NCI-H510A (cell line): ENCODE measurements at regions not wholly inside any gene's neighbourhood (a gene's known extent, or its start where the extent isn't known, plus 50 kb on each side); places are given as distances from the start of the nearest gene placed in this dataset.
"Not testable (repeated sequence)": the region's sequence is repeated elsewhere in the genome, so short reads cannot be mapped to it uniquely, and the experiment has no call there.

Experiments
- DNase-seq: peaks from one replicate; lab custom pipeline; 2025; lab: John Stamatoyannopoulos, UW

- DNase-seq: no peak
Measured at GRCh38 chr10:93221171-93221496, 147.4 kb downstream of the CYP26A1 start.

- DNase-seq: no peak
Measured at GRCh38 chr10:93221521-93221920, 147.8 kb downstream of the CYP26A1 start.

- DNase-seq: no peak
Measured at GRCh38 chr10:93222211-93222754, 148.6 kb downstream of the CYP26A1 start.

GRCh38 chr10:93222876-93223275, 149.2 kb downstream of the CYP26A1 start:
- DNase-seq: no peak

GRCh38 chr10:93223336-93223735, 149.6 kb downstream of the CYP26A1 start:
- DNase-seq: no peak

- DNase-seq: no peak
Measured at GRCh38 chr10:93224005-93224779, 150.5 kb downstream of the CYP26A1 start.

- no peak for DNase-seq
Measured at GRCh38 chr10:93225938-93226337, 152.2 kb downstream of the CYP26A1 start.

- no peak for DNase-seq
Measured at GRCh38 chr10:93226619-93227018, 152.9 kb downstream of the CYP26A1 start.

- not testable (repeated sequence) for DNase-seq
Measured at GRCh38 chr10:93230596-93230995, 156.9 kb downstream of the CYP26A1 start.

- DNase-seq: not testable (repeated sequence)
Measured at GRCh38 chr10:93232159-93232558, 158.5 kb downstream of the CYP26A1 start.

- DNase-seq: not testable (repeated sequence)
Measured at GRCh38 chr10:93234940-93235339, 161.2 kb downstream of the CYP26A1 start.

- DNase-seq: no peak
Measured at GRCh38 chr10:93235686-93236085, 162.0 kb downstream of the CYP26A1 start.

GRCh38 chr10:93236393-93237040, 162.8 kb downstream of the CYP26A1 start:
- no peak for DNase-seq

GRCh38 chr10:93245147-93245546, 171.5 kb downstream of the CYP26A1 start:
- no peak for DNase-seq

- no peak for DNase-seq
Measured at GRCh38 chr10:93245779-93246178, 172.1 kb downstream of the CYP26A1 start.

GRCh38 chr10:93248583-93249227, 175.0 kb downstream of the CYP26A1 start:
- no peak for DNase-seq

GRCh38 chr10:93250010-93250409, 176.3 kb downstream of the CYP26A1 start:
- DNase-seq: no peak

- no peak for DNase-seq
Measured at GRCh38 chr10:93254180-93254853, 180.6 kb downstream of the CYP26A1 start.

GRCh38 chr10:93255546-93255945, 181.9 kb downstream of the CYP26A1 start:
- no peak for DNase-seq
